ENCODE measurements at regions not wholly inside any gene's neighbourhood (a gene's known extent, or its start where the extent isn't known, plus 50 kb on each side); places are given as distances from the start of the nearest gene placed in this dataset.

DNA sequence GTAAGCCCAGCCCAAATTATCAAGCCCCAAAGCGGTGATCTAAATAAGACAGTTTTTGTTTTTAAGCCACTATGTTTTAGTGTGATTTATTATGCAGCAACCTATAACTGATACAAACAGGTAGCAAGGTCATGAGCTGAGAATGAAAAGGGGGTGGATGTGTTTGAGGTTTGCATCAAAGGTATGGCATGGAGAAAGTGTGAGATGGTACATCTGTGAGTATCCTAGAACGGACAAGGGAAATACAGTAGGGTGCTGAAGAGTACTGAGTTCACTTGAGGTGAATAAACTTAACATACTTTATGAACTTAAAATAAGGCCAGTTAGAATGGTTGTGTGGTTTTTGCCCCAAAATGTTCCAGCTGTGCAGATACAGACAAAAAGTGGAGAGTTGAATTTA, 286.0 kb upstream of the B3GALT2 start:
- ATAC-seq (ENCODE audit: insufficient read depth, low read depth) (no peak), DNase-seq (no peak)
- Histone ChIP-seq H2AFZ (ENCODE audit: low read depth, low read length) (no peak overlapping the region), H3K9ac (ENCODE audit: low read depth, low read length) (no peak overlapping the region), H3K4me3 (ENCODE audit: low read depth in 1 of 2, low read length in 2 of 2) (no peak overlapping the region), H3K36me3 (ENCODE audit: insufficient read depth, low read length) (no peaks in the 10 kb centered on the region), H3K79me2 (ENCODE audit: insufficient read depth, low read length) (no peaks in the 10 kb centered on the region), H3K27me3 (ENCODE audit: insufficient read depth, low read length, poor library complexity) (no peaks in the 10 kb centered on the region), H3K4me1 (ENCODE audit: insufficient read depth, low read length) (no peaks in the 10 kb centered on the region), H3K9me3 (ENCODE audit: insufficient read depth, low read length, severe bottlenecking) (no peaks in the 10 kb centered on the region), H4K20me1 (ENCODE audit: insufficient read depth, low read length) (no peaks in the 10 kb centered on the region), H3K27ac (ENCODE audit: low read length) (no peak overlapping the region), H3K4me2 (ENCODE audit: insufficient read depth, low read length) (no peak overlapping the region)
- TF ChIP-seq EZH2 (IDR thresholded peaks at IDR 0.05; ENCODE audit: borderline replicate concordance, low read depth, low read length, severe bottlenecking): no peak
- TF ChIP-seq, protein P1, sequence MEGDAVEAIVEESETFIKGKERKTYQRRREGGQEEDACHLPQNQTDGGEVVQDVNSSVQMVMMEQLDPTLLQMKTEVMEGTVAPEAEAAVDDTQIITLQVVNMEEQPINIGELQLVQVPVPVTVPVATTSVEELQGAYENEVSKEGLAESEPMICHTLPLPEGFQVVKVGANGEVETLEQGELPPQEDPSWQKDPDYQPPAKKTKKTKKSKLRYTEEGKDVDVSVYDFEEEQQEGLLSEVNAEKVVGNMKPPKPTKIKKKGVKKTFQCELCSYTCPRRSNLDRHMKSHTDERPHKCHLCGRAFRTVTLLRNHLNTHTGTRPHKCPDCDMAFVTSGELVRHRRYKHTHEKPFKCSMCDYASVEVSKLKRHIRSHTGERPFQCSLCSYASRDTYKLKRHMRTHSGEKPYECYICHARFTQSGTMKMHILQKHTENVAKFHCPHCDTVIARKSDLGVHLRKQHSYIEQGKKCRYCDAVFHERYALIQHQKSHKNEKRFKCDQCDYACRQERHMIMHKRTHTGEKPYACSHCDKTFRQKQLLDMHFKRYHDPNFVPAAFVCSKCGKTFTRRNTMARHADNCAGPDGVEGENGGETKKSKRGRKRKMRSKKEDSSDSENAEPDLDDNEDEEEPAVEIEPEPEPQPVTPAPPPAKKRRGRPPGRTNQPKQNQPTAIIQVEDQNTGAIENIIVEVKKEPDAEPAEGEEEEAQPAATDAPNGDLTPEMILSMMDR (IDR thresholded peaks at IDR 0.05; ENCODE audit: borderline replicate concordance, extremely low read depth, low read length, poor library complexity, severe bottlenecking): no peak

DNA sequence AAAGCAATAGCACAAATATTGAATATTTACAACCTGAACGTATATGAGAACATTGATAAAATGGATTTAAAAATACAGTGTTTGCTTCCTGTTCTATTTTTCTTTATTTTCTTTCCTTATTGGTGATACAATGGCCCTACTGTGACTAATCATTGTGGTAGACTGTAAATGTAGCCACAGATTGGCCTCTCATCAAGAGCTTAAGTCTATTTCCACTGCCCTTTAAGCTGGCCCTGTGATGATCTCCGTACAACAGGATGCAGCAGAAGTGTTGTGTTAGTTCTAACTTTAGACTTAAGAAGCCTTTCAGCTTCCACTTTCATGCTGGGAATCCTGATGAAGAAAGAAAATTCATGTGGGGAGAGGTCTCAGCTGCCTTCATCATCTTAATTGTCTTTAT, 285.6 kb upstream of the B3GALT2 start:
- ATAC-seq (ENCODE audit: insufficient read depth, low read depth): no peak
- Histone ChIP-seq H3K4me2 (ENCODE audit: insufficient read depth, low read length) (no peak overlapping the region), H3K4me1 (ENCODE audit: insufficient read depth, low read length) (no peaks in the 10 kb centered on the region), H3K9me3 (ENCODE audit: insufficient read depth, low read length, severe bottlenecking) (no peaks in the 10 kb centered on the region), H3K27ac (ENCODE audit: low read length) (no peak overlapping the region), H3K4me3 (ENCODE audit: low read depth in 1 of 2, low read length in 2 of 2) (no peak overlapping the region), H4K20me1 (ENCODE audit: insufficient read depth, low read length) (no peaks in the 10 kb centered on the region), H3K36me3 (ENCODE audit: insufficient read depth, low read length) (no peaks in the 10 kb centered on the region), H3K9ac (ENCODE audit: low read depth, low read length) (no peak overlapping the region), H3K79me2 (ENCODE audit: insufficient read depth, low read length) (no peaks in the 10 kb centered on the region), H2AFZ (ENCODE audit: low read depth, low read length) (no peak overlapping the region), H3K27me3 (ENCODE audit: insufficient read depth, low read length, poor library complexity) (no peaks in the 10 kb centered on the region)
- TF ChIP-seq, protein P1 (IDR thresholded peaks at IDR 0.05; ENCODE audit: borderline replicate concordance, extremely low read depth, low read length, poor library complexity, severe bottlenecking): no peak
- no peak for TF ChIP-seq EZH2 (IDR thresholded peaks at IDR 0.05; ENCODE audit: borderline replicate concordance, low read depth, low read length, severe bottlenecking)
- DNase-seq: no peak

DNA sequence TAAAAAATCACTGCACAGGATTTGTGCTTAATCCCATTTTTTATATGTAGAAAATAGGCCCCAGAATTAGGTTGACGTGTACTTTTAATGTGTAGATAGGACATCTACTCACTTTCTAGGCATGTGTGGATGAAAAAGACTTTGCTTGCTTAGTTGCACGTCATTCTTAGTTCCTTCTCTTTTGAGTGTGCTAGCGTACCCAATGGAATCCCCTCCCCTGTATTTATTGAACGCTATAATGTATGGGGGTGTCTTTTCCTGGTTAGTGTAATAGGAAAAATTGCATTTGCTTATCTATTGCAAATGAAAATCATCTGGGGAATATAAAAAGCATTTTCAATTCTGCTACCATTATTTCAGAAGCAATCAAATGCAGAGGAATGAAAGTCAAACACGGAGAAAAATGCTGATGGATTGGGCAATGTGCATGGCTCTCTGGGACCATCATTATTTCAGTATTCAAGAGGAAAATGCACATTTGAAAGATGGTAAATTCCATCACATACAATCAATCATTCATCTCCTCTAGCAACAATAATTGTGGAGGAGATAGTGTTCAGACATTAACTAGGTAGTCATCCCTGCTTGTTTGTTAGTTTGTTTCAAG, 277.0 kb upstream of the B3GALT2 start:
- TF ChIP-seq, protein P1 (IDR thresholded peaks at IDR 0.05; ENCODE audit: borderline replicate concordance, extremely low read depth, low read length, poor library complexity, severe bottlenecking): no peak
- no peak for TF ChIP-seq EZH2 (IDR thresholded peaks at IDR 0.05; ENCODE audit: borderline replicate concordance, low read depth, low read length, severe bottlenecking)
- Histone ChIP-seq H3K4me3 (ENCODE audit: low read depth in 1 of 2, low read length in 2 of 2) (no peak overlapping the region), H3K27ac (ENCODE audit: low read length) (no peak overlapping the region), H3K4me1 (ENCODE audit: insufficient read depth, low read length) (no peaks in the 10 kb centered on the region), H3K79me2 (ENCODE audit: insufficient read depth, low read length) (no peaks in the 10 kb centered on the region), H3K4me2 (ENCODE audit: insufficient read depth, low read length) (no peak overlapping the region), H3K36me3 (ENCODE audit: insufficient read depth, low read length) (no peaks in the 10 kb centered on the region), H3K9me3 (ENCODE audit: insufficient read depth, low read length, severe bottlenecking) (no peaks in the 10 kb centered on the region), H3K27me3 (ENCODE audit: insufficient read depth, low read length, poor library complexity) (peaks cover 15% of the 10 kb centered on the region), H4K20me1 (ENCODE audit: insufficient read depth, low read length) (no peaks in the 10 kb centered on the region), H3K9ac (ENCODE audit: low read depth, low read length) (no peak overlapping the region), H2AFZ (ENCODE audit: low read depth, low read length) (no peak overlapping the region)
- ATAC-seq (ENCODE audit: insufficient read depth, low read depth) (no peak), DNase-seq (no peak)
